CD4-positive, alpha-beta T cell (primary cell): ENCODE measurements at regions not wholly inside any gene's neighbourhood (a gene's known extent, or its start where the extent isn't known, plus 50 kb on each side); places are given as distances from the start of the nearest gene placed in this dataset.
"Not testable (repeated sequence)": the region's sequence is repeated elsewhere in the genome, so short reads cannot be mapped to it uniquely, and the experiment has no call there.

ENCODE experiments used
- ATAC-seq: fragments of 200-7000 bp; cut with Tn5 transposase; one replicate; pipeline ENCODE4 v1.10.0; 2022; ENCODE audit warnings: mild to moderate bottlenecking; ENCODE audit not compliant: poor library complexity
- CTCF ChIA-PET: fragments of 350-600 bp; sonication (Branson Sonifier 250); formaldehyde crosslinking; loops from one replicate; lab custom pipeline; 2021; ENCODE audit warnings: antibody characterized with exemption, inconsistent platforms; lab: Charles Lee
- POLR2A ChIA-PET: fragments of 350-600 bp; sonication (Branson Sonifier 250); formaldehyde crosslinking; loops from one replicate; lab custom pipeline; 2021; ENCODE audit warnings: antibody characterized with exemption, inconsistent platforms; lab: Charles Lee
- DNase-seq, 14 experiments: peaks; one replicate each; pipeline ENCODE4 v3.0.0-alpha.2; 2013 to 2020; ENCODE audit warnings: mixed read lengths in 2 of 14
- H3K27ac ChIP-seq, 2 donors: one replicate each; pipeline versions ENCODE4 v1.5.1 to v1.7.0; 2013; ENCODE audit warnings: low read length in 2 of 2, low read depth in 1 of 2, mild to moderate bottlenecking in 1 of 2
- H3K27me3 ChIP-seq, 2 experiments: 1 replicate in 1 of 2; 2 replicates in 1 of 2; pipeline versions ENCODE4 v1.6.1 to v1.7.0; 2013; ENCODE audit warnings: low read length in 2 of 2, control low read depth in 1 of 2, mild to moderate bottlenecking in 1 of 2, moderate library complexity in 1 of 2; ENCODE audit not compliant: insufficient read depth in 2 of 2, control insufficient read depth in 1 of 2
- H3K36me3 ChIP-seq: one replicate; pipeline ENCODE4 v1.6.1; 2013; ENCODE audit warnings: low read length, control low read depth; ENCODE audit not compliant: insufficient read depth
- H3K4me1 ChIP-seq: one replicate; pipeline ENCODE4 v1.6.1; 2013; ENCODE audit warnings: low read length, control low read depth; ENCODE audit not compliant: insufficient read depth
- H3K4me3 ChIP-seq: one replicate; pipeline ENCODE4 v1.5.1; 2013; ENCODE audit warnings: mild to moderate bottlenecking, low read length, moderate library complexity
- H3K9me3 ChIP-seq, 2 experiments: 1 replicate in 1 of 2; 2 replicates in 1 of 2; pipeline versions ENCODE4 v1.6.1 to v1.7.0; 2013; ENCODE audit warnings: low read length in 2 of 2, mild to moderate bottlenecking in 2 of 2, control low read depth in 1 of 2, moderate library complexity in 1 of 2; ENCODE audit not compliant: control insufficient read depth in 1 of 2, insufficient read depth in 1 of 2
- H3K27ac Mint-ChIP-seq: one replicate; pipeline ENCODE4 v1.8.0; 2020; ENCODE audit warnings: mixed read lengths
- H3K27me3 Mint-ChIP-seq: one replicate; pipeline ENCODE4 v1.8.0; 2021; ENCODE audit warnings: mixed read lengths
- H3K36me3 Mint-ChIP-seq: one replicate; pipeline ENCODE4 v1.8.0; 2021; ENCODE audit warnings: low read depth, mixed read lengths
- H3K4me1 Mint-ChIP-seq: one replicate; pipeline ENCODE4 v1.8.0; 2021; ENCODE audit warnings: low read depth, mixed read lengths
- H3K4me3 Mint-ChIP-seq: one replicate; pipeline ENCODE4 v1.8.0; 2020; ENCODE audit warnings: mild to moderate bottlenecking, mixed read lengths
- H3K9me3 Mint-ChIP-seq: one replicate; pipeline ENCODE4 v1.8.0; 2020; ENCODE audit warnings: mixed read lengths
- CTCF ChIP-seq: fragments of 200-600 bp; IDR thresholded peaks from one replicate; pipeline ENCODE4 v1.8.0; 2022; ENCODE audit warnings: antibody characterized with exemption, mild to moderate bottlenecking
- intact Hi-C, 2 experiments: fragments of 100-400 bp; cut with DNase I in 1 of 2; cut with micrococcal nuclease in 1 of 2; formaldehyde crosslinking; loops; one replicate each; pipeline versions ENCODE4 v1.15.1 to v1.9.0; 2023 to 2025; cut with DNase I, micrococcal nuclease

GRCh38 chr7:106744563-106745091 lies 83.7 kb upstream of the CCDC71L start:
- CTCF ChIA-PET: interaction anchor here (0.6 kb wide), 1 partner anchor 90 kb away, joined by 3 read pairs; no protein-coding TSS in a partner anchor
- intact Hi-C loops: no loop called here

GRCh38 chr7:106747301-106747700 lies 86.3 kb upstream of the CCDC71L start:
- H3K27me3 Mint-ChIP-seq, H3K4me1 Mint-ChIP-seq, H3K4me3 Mint-ChIP-seq, H3K9me3 ChIP-seq, DNase-seq, intact Hi-C loops, CTCF ChIA-PET, H3K36me3 ChIP-seq, H3K27ac ChIP-seq, ATAC-seq, POLR2A ChIA-PET, H3K4me3 ChIP-seq, H3K36me3 Mint-ChIP-seq, H3K27ac Mint-ChIP-seq, H3K27me3 ChIP-seq, H3K4me1 ChIP-seq, H3K9me3 Mint-ChIP-seq: not testable (repeated sequence)

More at GRCh38 chr7:106744563-106745091, 83.7 kb upstream of the CCDC71L start:
- Histone ChIP-seq H3K27me3 (no peaks in the 10 kb centered on the region), H3K36me3 (no peaks in the 10 kb centered on the region), H3K4me1 (peaks cover 4% of the 10 kb centered on the region), H3K9me3 (no peaks in the 10 kb centered on the region), H3K27ac (no peak overlapping the region), H3K4me3 (no peak overlapping the region)
- no peak for TF ChIP-seq CTCF
- H3K36me3 Mint-ChIP-seq: no peaks in the 10 kb centered on the region
- H3K27ac Mint-ChIP-seq: no peak overlapping the region
- peaks cover 7% of the 10 kb centered on the region for H3K27me3 Mint-ChIP-seq
- DNase-seq (no peak), ATAC-seq (peak; percentile 55)
- H3K4me1 Mint-ChIP-seq: no peaks in the 10 kb centered on the region
- POLR2A ChIA-PET: interaction anchor here (1.0 kb wide), 1 partner anchor 8 kb away, joined by 3 read pairs; no protein-coding TSS in a partner anchor
- no peaks in the 10 kb centered on the region for H3K9me3 Mint-ChIP-seq
- H3K4me3 Mint-ChIP-seq: no peak overlapping the region

- Mint-ChIP-seq H3K9me3 (no peaks in the 10 kb centered on the region), H3K4me3 (no peak overlapping the region), H3K36me3 (no peaks in the 10 kb centered on the region), H3K27me3 (peaks cover 7% of the 10 kb centered on the region), H3K4me1 (no peaks in the 10 kb centered on the region), H3K27ac (no peak overlapping the region)
- H3K27ac ChIP-seq: no peak overlapping the region
- peaks cover 4% of the 10 kb centered on the region for H3K4me1 ChIP-seq
- ChIA-PET CTCF (no interaction called here), POLR2A (no interaction called here)
- intact Hi-C loops: no loop called here
- no peaks in the 10 kb centered on the region for H3K9me3 ChIP-seq
- no peak for TF ChIP-seq CTCF
- no peaks in the 10 kb centered on the region for H3K36me3 ChIP-seq
- DNase-seq (no peak), ATAC-seq (no peak)
- H3K27me3 ChIP-seq: no peaks in the 10 kb centered on the region
- H3K4me3 ChIP-seq: no peak overlapping the region
Observed at GRCh38 chr7:106747804-106748203, 86.8 kb upstream of the CCDC71L start.

DNA sequence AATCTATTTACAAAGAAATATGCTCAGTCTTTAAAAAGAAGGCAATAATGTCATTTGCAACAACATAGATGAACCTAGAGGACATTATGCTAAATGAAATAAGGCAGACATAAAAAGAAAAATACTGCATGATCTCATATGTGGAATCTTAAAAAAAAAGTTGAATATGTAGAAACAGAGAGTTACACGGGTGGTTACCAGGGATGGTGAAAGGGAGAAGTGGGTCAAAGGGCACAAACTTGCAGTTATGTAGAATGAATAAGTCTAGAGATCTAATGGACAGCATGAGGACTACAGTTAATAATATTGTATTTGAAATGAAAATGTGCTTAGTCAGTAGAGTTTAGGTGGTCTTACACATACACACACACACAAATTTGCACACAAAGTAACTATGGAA lies 88.2 kb upstream of the CCDC71L start:
- H3K27ac Mint-ChIP-seq: no peak overlapping the region
- intact Hi-C loops: no loop called here
- Histone ChIP-seq H3K36me3 (no peaks in the 10 kb centered on the region), H3K9me3 (no peaks in the 10 kb centered on the region), H3K4me3 (no peak overlapping the region), H3K4me1 (peaks cover 4% of the 10 kb centered on the region), H3K27me3 (no peaks in the 10 kb centered on the region), H3K27ac (no peak overlapping the region)
- DNase-seq (no peak), ATAC-seq (no peak)
- peaks cover 7% of the 10 kb centered on the region for H3K27me3 Mint-ChIP-seq
- no peaks in the 10 kb centered on the region for H3K36me3 Mint-ChIP-seq
- H3K4me1 Mint-ChIP-seq: no peaks in the 10 kb centered on the region
- CTCF ChIA-PET: no interaction called here
- POLR2A ChIA-PET: no interaction called here
- TF ChIP-seq CTCF: no peak
- no peak overlapping the region for H3K4me3 Mint-ChIP-seq
- H3K9me3 Mint-ChIP-seq: no peaks in the 10 kb centered on the region
